ENCODE measurements at regions not wholly inside any gene's neighbourhood (a gene's known extent, or its start where the extent isn't known, plus 50 kb on each side); places are given as distances from the start of the nearest gene placed in this dataset.

GRCh38 chr6:103983860-103984259, 875.9 kb downstream of the HACE1 start (continued):
- TF ChIP-seq ATF7 (IDR thresholded peaks at IDR 0.05; ENCODE audit: low read depth) = no peak
- TF ChIP-seq BRCA1 (IDR thresholded peaks at IDR 0.05; ENCODE audit: low read depth, low read length) = no peak
- TF ChIP-seq EED (IDR thresholded peaks at IDR 0.05; ENCODE audit: low read depth) = no peak
- TF ChIP-seq SP1 (IDR thresholded peaks at IDR 0.05; ENCODE audit: low read depth, low read length) = no peak
- no peak for TF ChIP-seq CREB1 (IDR thresholded peaks at IDR 0.05; ENCODE audit: low read depth)
- no peak for TF ChIP-seq REST (IDR thresholded peaks at IDR 0.05; ENCODE audit: low read depth, low read length)
- no peak for TF ChIP-seq RAD21 (IDR thresholded peaks at IDR 0.05; ENCODE audit: insufficient read depth, low read depth, low read length)
- TF ChIP-seq RFX5 (IDR thresholded peaks at IDR 0.05; ENCODE audit: low read depth, low read length) = no peak

- Histone ChIP-seq H4K20me1 (ENCODE audit: control insufficient read depth, insufficient read depth) (no peaks in the 10 kb centered on the region), H3K4me1 (ENCODE audit: control insufficient read depth, insufficient read depth, low read length) (no peaks in the 10 kb centered on the region), H3K36me3 (ENCODE audit: control insufficient read depth in 2 of 2, insufficient read depth in 2 of 2, low read length in 1 of 2) (no peaks in the 10 kb centered on the region), H3K9me3 (replicated peaks; ENCODE audit: control insufficient read depth, insufficient read depth, low read length) (no peaks in the 10 kb centered on the region), H3K4me2 (ENCODE audit: control insufficient read depth, insufficient read depth) (no peak overlapping the region), H3K27me3 (replicated peaks in 1 of 2; ENCODE audit: control insufficient read depth in 2 of 2, insufficient read depth in 2 of 2, low read length in 1 of 2) (no peaks in the 10 kb centered on the region), H2AFZ (ENCODE audit: control insufficient read depth, low read depth, low read length) (no peak overlapping the region), H3K9ac (ENCODE audit: control insufficient read depth, insufficient read depth, low read length) (no peak overlapping the region), H3K27ac (ENCODE audit: control insufficient read depth, insufficient read depth) (no peak overlapping the region), H3K4me3 (no peak overlapping the region), H3K79me2 (ENCODE audit: control insufficient read depth, insufficient read depth, low read length) (no peaks in the 10 kb centered on the region)
- TF ChIP-seq ZNF622 (IDR thresholded peaks at IDR 0.05) = no peak
- TF ChIP-seq SMAD1 (IDR thresholded peaks at IDR 0.05; ENCODE audit: low read depth, partially characterized antibody) = no peak
- WGBS (ENCODE audit: insufficient coverage, insufficient replicate concordance, low lambda C conversion rate, missing lambda C conversion rate) = 7% methylated on average over 5 of the region's 5 CpGs
- ChIA-PET POLR2A (no interaction called here), CTCF (no interaction called here), RAD21 (ENCODE audit: unreplicated experiment) (no interaction called here), SMC1A (ENCODE audit: uncharacterized antibody, unreplicated experiment) (no interaction called here)
- DNase-seq (ENCODE audit: low read depth, low spot score) = no peak
- no TSS peak for BruUV-seq (replicated peaks)
- ATAC-seq = no peak
- in situ Hi-C loops (cut with MboI) (no loop called here), intact Hi-C loops (cut with micrococcal nuclease; ENCODE audit: unreplicated experiment) (no loop called here)
- no peak for FAIRE-seq
Measured at GRCh38 chr6:103983011-103983410, 876.7 kb downstream of the HACE1 start.
